Spinal cord (tissue), 9 donors: ENCODE measurements at regions not wholly inside any gene's neighbourhood (a gene's known extent, or its start where the extent isn't known, plus 50 kb on each side); places are given as distances from the start of the nearest gene placed in this dataset.
A peak's percentile ranks its signal among the peaks of the same experiment; 100 is the strongest.

Experiments
- DNase-seq, 6 donors: peaks; one replicate each; pipeline versions ENCODE4 v3.0.0 to v3.0.0-alpha.2; 2013 to 2015; ENCODE audit warnings: low spot score in 6 of 6, low read depth in 4 of 6
- H3K27ac ChIP-seq: one replicate; pipeline ENCODE4 v1.5.1; 2013; ENCODE audit warnings: low read depth, low read length, control low read depth
- H3K27me3 ChIP-seq: one replicate; pipeline ENCODE4 v1.6.1; 2013; ENCODE audit warnings: low read length; ENCODE audit not compliant: control insufficient read depth, insufficient read depth
- H3K36me3 ChIP-seq: one replicate; pipeline ENCODE4 v1.6.1; 2013; ENCODE audit warnings: low read length; ENCODE audit not compliant: control insufficient read depth, insufficient read depth
- H3K4me1 ChIP-seq: one replicate; pipeline ENCODE4 v1.6.1; 2013; ENCODE audit warnings: low read length; ENCODE audit not compliant: control insufficient read depth, insufficient read depth
- H3K4me3 ChIP-seq: one replicate; pipeline ENCODE4 v1.5.1; 2013; ENCODE audit warnings: low read depth, low read length, control low read depth
- H3K9me3 ChIP-seq: one replicate; pipeline ENCODE4 v1.6.1; 2013; ENCODE audit warnings: low read length; ENCODE audit not compliant: control insufficient read depth, insufficient read depth
- WGBS: methylation state at CpG from one replicate; pipeline ENCODE4 v1.1.5; 2013; ENCODE audit warnings: missing lambda C conversion rate; ENCODE audit not compliant: insufficient coverage; 5-methylcytosine and 5-hydroxymethylcytosine counted together
- donor health status: healthy.

DNA sequence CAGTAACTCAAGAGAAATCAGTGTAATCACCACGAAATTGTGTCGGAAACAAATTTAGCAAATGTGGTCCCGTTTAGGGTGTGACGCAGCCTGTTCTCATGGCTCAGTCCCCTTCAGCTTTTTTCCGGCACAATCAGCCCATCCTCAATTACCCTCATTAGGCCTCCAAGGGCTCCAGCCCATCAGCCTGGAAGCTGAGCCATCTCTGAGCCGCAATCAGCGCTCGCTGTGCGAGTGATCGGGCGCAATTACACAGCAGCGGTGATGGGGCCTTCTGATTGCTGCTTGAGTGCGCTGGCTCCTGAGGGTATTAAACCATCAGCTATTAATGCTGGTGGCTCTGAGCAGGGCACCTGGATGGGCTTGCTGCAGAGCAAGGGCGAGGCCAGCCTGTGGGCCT, 55.6 kb downstream of the PLXNA1 start:
- Histone ChIP-seq H3K27ac (no peak overlapping the region), H3K36me3 (peaks cover 40% of the 10 kb centered on the region), H3K27me3 (no peaks in the 10 kb centered on the region), H3K4me1 (peaks cover 48% of the 10 kb centered on the region), H3K4me3 (no peak overlapping the region), H3K9me3 (no peaks in the 10 kb centered on the region)
- DNase-seq, result peak in 5 of 6 donors; percentile 15 to 91 (median 30)
- 45% methylated on average over 14 of the region's 14 CpGs for WGBS

DNA sequence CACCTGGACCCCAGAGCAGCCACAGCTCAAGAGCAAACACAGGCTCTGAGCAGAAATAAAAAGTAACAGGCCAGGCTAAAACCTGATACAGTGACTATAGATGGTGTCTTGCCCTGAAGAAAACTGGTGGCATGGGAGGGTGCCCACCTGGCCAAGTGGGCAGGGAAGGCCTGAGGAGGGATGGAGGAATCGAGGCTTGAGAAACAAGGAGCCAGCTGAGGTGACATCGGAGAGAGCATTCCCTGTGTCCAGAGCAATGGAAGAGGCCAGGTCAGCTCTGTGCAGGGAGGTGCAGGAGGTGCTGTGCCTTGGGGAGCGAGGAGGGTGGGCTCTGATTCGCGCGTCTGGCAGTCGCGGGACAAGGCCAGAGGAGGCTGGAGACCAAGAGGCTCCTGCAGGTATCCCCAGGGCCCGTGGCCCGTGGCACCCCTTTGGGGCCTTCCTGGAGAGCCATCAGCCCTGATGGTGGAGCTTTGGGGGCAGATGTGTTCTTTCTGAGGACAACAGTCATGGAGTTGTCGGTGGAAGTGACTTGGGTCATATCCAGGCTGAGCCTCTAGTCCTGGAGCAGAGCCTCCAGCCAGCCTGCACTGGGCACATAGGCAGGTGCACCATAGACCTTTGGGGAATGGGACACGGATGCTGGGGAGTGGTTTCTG, 56.1 kb downstream of the PLXNA1 start:
- peaks cover 34% of the 10 kb centered on the region for H3K36me3 ChIP-seq
- H3K27ac ChIP-seq, result no peak overlapping the region
- H3K9me3 ChIP-seq, result no peaks in the 10 kb centered on the region
- H3K27me3 ChIP-seq, result no peaks in the 10 kb centered on the region
- no peak for DNase-seq
- no peak overlapping the region for H3K4me3 ChIP-seq
- peaks cover 54% of the 10 kb centered on the region for H3K4me1 ChIP-seq
- WGBS, result 86% methylated on average over 12 of the region's 12 CpGs

DNA sequence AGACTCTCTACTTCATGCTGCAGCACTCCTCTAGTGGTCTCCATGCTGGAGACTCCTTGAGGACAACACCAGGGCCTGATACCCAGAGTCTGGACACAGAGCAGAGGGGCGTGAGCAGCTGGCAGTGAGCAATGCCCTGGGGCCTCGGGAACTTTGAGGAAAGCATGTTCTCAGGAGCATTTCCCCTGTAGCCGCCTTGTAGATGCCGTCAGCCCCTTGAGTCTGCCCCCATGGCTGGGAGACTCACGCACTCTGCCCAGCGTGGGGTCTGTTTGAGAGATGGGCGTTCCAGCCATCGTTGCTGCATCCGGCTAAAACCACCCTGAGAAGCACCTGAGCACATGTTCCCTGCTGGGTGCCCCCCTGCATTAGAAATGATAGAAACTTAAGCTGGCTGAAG, 56.8 kb downstream of the PLXNA1 start:
- WGBS, result 86% methylated on average over 9 of the region's 9 CpGs
- DNase-seq, result no peak
- Histone ChIP-seq H3K27me3 (no peaks in the 10 kb centered on the region), H3K36me3 (peaks cover 28% of the 10 kb centered on the region), H3K4me1 (peaks cover 57% of the 10 kb centered on the region), H3K4me3 (no peak overlapping the region), H3K9me3 (no peaks in the 10 kb centered on the region), H3K27ac (no peak overlapping the region)

DNA sequence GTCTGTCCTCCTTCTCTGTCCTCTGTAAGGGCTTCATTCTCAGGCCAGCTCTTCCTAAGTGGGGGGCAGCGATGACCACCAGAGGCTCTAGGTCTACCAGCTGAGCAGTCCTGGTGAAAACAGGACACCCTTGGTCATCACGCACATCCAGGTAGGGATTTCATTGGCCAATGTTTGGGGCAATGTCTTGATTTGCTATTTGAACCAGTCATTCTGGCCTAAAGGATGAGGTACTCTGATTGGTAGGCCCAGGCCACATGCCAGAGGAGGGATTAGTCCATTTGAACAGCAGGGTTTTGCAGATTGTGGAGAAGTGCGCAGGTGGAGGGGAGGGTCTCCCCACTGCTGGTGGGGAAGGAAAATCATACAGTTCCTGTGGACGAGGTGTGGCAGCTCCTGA, 57.3 kb downstream of the PLXNA1 start:
- Histone ChIP-seq H3K9me3 (no peaks in the 10 kb centered on the region), H3K4me1 (peaks cover 59% of the 10 kb centered on the region), H3K27me3 (no peaks in the 10 kb centered on the region), H3K36me3 (peaks cover 23% of the 10 kb centered on the region), H3K27ac (no peak overlapping the region), H3K4me3 (no peak overlapping the region)
- 92% methylated on average over 3 of the region's 4 CpGs for WGBS
- DNase-seq, result no peak

DNA sequence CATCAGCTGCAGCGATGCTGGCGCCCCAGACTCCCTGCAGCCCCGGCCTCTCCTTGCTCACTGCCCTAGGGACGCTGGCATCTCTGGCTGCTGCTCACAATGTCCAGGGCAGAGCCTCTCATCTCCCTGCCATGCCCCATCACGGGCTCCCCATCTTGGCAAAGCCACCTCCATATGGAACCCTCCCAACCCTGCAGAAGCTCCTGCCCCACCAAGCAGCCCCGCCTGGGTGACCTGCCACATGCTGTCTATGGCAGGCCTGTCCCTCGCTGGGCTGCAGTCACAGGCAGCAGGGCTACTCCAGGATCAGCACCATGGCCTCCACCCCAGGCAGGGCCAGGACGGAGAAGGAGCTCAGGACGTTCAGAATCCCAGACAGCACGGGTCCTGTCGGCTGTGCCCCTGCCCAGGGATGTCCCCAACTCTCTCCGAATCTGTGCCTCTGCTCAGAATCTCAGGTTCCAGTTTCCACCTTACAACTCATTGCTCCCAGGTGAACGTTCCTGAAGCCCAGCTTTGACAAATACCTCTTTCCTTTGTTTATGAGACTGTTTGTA, 58.4 kb downstream of the PLXNA1 start:
- no peaks in the 10 kb centered on the region for H3K9me3 ChIP-seq
- H3K27ac ChIP-seq, result no peak overlapping the region
- peaks cover 12% of the 10 kb centered on the region for H3K36me3 ChIP-seq
- DNase-seq, result no peak
- peaks cover 54% of the 10 kb centered on the region for H3K4me1 ChIP-seq
- H3K27me3 ChIP-seq, result no peaks in the 10 kb centered on the region
- no peak overlapping the region for H3K4me3 ChIP-seq
- WGBS, result 85% methylated on average over 12 of the region's 13 CpGs

DNA sequence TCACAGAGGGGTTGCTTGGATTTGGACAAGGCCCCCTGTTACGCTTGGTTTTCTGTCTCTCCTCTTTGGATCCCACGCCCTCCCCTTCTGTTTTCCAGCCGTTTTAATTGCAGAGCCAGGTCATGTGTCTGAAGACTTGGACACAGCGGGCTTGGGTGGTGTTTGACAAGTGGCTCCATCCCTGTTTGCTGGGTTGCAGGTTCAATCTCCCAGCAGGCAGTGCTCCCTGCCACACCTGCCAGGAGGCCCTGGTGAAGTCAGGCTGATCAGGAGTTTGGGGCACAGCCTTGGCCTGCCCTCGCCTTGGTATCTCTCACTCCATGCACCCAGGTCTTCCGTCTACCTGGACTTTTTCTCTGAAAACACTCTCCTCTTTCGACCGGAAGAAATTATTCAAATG, 59.0 kb downstream of the PLXNA1 start:
- no peak overlapping the region for H3K4me3 ChIP-seq
- 82% methylated on average over 4 of the region's 8 CpGs for WGBS
- H3K4me1 ChIP-seq, result peaks cover 49% of the 10 kb centered on the region
- no peaks in the 10 kb centered on the region for H3K9me3 ChIP-seq
- no peak overlapping the region for H3K27ac ChIP-seq
- H3K36me3 ChIP-seq, result peaks cover 8% of the 10 kb centered on the region
- no peak for DNase-seq
- no peaks in the 10 kb centered on the region for H3K27me3 ChIP-seq

DNA sequence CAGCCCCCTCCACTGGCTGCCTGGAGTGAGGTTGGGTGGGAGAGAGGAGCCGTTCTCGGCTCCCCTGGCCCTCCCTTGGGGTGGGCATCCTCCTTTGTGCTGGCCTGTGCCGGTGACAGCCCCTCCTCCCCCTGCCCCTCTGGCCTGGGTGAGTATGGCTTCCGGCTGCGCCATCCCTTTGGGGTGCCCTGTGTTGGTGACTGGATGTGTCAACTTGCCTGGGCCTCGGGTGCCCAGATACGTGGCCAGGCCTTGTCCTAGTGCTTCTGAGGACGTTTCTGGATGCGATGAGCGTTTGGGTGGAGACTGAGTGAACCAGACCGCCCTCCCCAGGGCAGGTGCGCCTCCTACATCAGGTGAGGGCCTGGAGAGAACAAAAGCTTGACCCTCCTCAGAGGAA, 59.7 kb downstream of the PLXNA1 start:
- H3K36me3 ChIP-seq, result peaks cover 2% of the 10 kb centered on the region
- no peak for DNase-seq
- no peak overlapping the region for H3K4me3 ChIP-seq
- H3K9me3 ChIP-seq, result no peaks in the 10 kb centered on the region
- WGBS, result 94% methylated on average over 8 of the region's 12 CpGs
- peaks cover 43% of the 10 kb centered on the region for H3K4me1 ChIP-seq
- H3K27ac ChIP-seq, result no peak overlapping the region
- H3K27me3 ChIP-seq, result no peaks in the 10 kb centered on the region

DNA sequence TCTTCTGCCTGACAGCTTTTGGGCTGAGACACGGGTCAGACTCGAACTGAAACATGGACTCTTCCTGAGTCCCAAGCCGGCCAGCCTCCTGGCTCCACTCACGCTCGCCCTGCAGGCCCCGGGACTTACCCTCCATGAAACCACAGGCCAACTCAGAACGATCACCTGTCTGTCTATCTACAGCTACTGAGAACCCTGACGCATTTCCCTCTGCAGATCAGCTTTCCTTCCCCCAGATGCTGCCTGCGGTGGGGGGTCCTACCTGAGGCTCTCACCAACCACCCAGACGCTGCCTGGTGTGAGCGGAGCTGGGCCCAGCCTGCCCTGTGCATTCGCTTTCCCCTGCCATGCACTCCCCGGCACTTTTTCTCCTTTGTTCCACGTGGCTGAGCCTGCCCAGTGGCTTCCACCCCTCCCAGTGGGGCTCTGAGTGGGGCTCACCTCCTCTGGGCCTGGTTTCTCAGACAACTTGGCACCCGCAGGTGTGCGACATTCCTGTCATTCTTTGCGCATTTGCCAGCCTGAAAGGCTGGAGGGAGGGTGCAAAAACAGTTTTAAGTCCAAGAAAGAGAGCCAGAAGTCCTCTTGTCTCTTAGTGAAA, 60.2 kb downstream of the PLXNA1 start:
- peak in 1 of 6 donors; percentile 40 for DNase-seq
- WGBS, result 70% methylated on average over 17 of the region's 17 CpGs
- peaks cover 2% of the 10 kb centered on the region for H3K36me3 ChIP-seq
- no peak overlapping the region for H3K27ac ChIP-seq
- peaks cover 38% of the 10 kb centered on the region for H3K4me1 ChIP-seq
- no peaks in the 10 kb centered on the region for H3K9me3 ChIP-seq
- H3K27me3 ChIP-seq, result no peaks in the 10 kb centered on the region
- H3K4me3 ChIP-seq, result no peak overlapping the region

DNA sequence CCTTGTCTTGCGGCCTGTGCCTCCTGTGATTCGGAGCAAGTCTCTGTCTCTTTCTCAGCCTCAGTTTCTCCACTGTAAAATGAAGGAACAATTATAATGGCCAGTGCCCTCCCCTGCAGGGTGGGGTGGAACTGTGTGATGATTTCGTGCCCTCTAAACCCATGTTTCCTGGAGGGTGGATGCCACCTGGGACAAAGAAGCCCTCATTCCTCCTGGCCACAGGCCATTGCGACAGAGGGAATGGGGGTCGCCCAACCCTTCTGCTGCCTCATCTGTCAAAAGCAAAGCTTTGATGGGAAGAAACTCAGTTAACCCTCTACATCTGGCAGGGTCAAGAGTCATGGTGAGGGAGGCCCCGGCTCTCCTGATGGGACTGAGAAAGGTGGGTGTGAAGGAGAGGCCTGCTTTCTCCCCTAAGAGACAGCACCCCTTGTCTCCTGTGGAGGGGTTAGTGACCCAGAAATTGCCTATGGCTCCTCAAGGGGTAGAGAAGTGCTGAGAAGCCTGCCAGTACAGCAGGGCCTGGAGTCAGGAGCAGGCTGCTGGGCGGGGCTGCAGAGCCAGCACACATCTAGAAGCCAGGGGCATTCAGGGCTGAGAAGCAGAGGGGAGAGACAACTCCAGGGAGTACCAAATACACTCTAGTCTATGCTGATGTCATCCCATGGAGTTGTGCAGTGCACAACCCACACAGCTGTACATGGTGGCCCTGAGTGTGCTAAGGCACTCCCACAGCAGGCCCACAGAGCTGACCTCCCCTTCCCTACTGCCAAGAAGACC, 61.0 kb downstream of the PLXNA1 start:
- no peak for DNase-seq
- H3K4me1 ChIP-seq, result peaks cover 30% of the 10 kb centered on the region
- no peak overlapping the region for H3K4me3 ChIP-seq
- H3K9me3 ChIP-seq, result no peaks in the 10 kb centered on the region
- peaks cover 2% of the 10 kb centered on the region for H3K36me3 ChIP-seq
- WGBS, result 94% methylated on average over 2 of the region's 7 CpGs
- H3K27me3 ChIP-seq, result no peaks in the 10 kb centered on the region
- no peak overlapping the region for H3K27ac ChIP-seq
